H4 (cell line): ENCODE measurements at regions not wholly inside any gene's neighbourhood (a gene's known extent, or its start where the extent isn't known, plus 50 kb on each side); places are given as distances from the start of the nearest gene placed in this dataset.
A peak's percentile ranks its signal among the peaks of the same experiment; 100 is the strongest.

Source experiments
- DNase-seq: peaks from one replicate; pipeline ENCODE4 v3.0.0-alpha.2; 2015; ENCODE audit warnings: low spot score

- DNase-seq, result no peak
These were observed 73.5 kb upstream of the DST start for GRCh38 chr6:56716229-56716628.

- no peak for DNase-seq
These were observed 73.1 kb upstream of the DST start for GRCh38 chr6:56715741-56716140.

GRCh38 chr6:56714982-56715456 lies 72.3 kb upstream of the DST start:
- DNase-seq, result peak; percentile 96

GRCh38 chr6:56714273-56714672 lies 71.6 kb upstream of the DST start:
- peak; percentile 16 for DNase-seq

GRCh38 chr6:56713254-56713672 lies 70.6 kb upstream of the DST start:
- peak; percentile 81 for DNase-seq

GRCh38 chr6:56710967-56711366 lies 68.3 kb upstream of the DST start:
- no peak for DNase-seq

GRCh38 chr6:56709650-56710049 lies 67.0 kb upstream of the DST start:
- DNase-seq, result no peak

- peak; percentile 50 for DNase-seq
These were observed 66.3 kb upstream of the DST start for GRCh38 chr6:56708810-56709597.

GRCh38 chr6:56706981-56707726 lies 64.5 kb upstream of the DST start:
- no peak for DNase-seq

- DNase-seq, result peak; percentile 48
These were observed 56.5 kb upstream of the DST start for GRCh38 chr6:56699066-56699654.

- DNase-seq, result no peak
These were observed 53.0 kb upstream of the DST start for GRCh38 chr6:56695702-56696101.

GRCh38 chr6:56694002-56694401 lies 51.3 kb upstream of the DST start:
- no peak for DNase-seq

GRCh38 chr6:56693246-56693607 lies 50.5 kb upstream of the DST start:
- peak; percentile 85 for DNase-seq

- peak; percentile 32 for DNase-seq
These were observed 50.0 kb upstream of the DST start for GRCh38 chr6:56692523-56693245.
